ENCODE measurements at regions not wholly inside any gene's neighbourhood (a gene's known extent, or its start where the extent isn't known, plus 50 kb on each side); places are given as distances from the start of the nearest gene placed in this dataset.

- TF ChIP-seq CTCF (IDR thresholded peaks at IDR 0.05 in 4 of 5, conservative IDR thresholded peaks at IDR 0.05 in 1 of 5) (no peak), POLR2A (IDR thresholded peaks at IDR 0.05) (no peak)
Measured at GRCh38 chr2:2614452-2614851, 283.4 kb upstream of the MYT1L start.

All from gastrocnemius medialis (tissue), 4 donors.